Activated CD8-positive, alpha-beta memory T cell treated with anti-CD3 and anti-CD28 coated beads, Interleukin-2, amount 10 ng/mL, durations not matched to agents 7 days and 5 days (primary cell): ENCODE measurements at regions not wholly inside any gene's neighbourhood (a gene's known extent, or its start where the extent isn't known, plus 50 kb on each side); places are given as distances from the start of the nearest gene placed in this dataset.
A peak's percentile ranks its signal among the peaks of the same experiment; 100 is the strongest.

ENCODE experiments used
- ATAC-seq: fragments of 150-1000 bp; cut with Tn5 transposase; one replicate; pipeline ENCODE4 v1.10.0; 2021; ENCODE audit warnings: moderate library complexity
- CTCF ChIA-PET: fragments of 350-600 bp; sonication (Branson Sonifier 250); formaldehyde crosslinking; loops from one replicate; lab custom pipeline; 2021; ENCODE audit warnings: antibody characterized with exemption; lab: Charles Lee
- DNase-seq: peaks from one replicate; pipeline ENCODE4 v3.0.0-alpha.2; 2020
- H3K27ac Mint-ChIP-seq: one replicate; pipeline ENCODE4 v1.8.0; 2021; ENCODE audit warnings: mild to moderate bottlenecking, mixed read lengths
- H3K27me3 Mint-ChIP-seq: one replicate; pipeline ENCODE4 v1.8.0; 2021; ENCODE audit warnings: mixed read lengths
- H3K36me3 Mint-ChIP-seq: one replicate; pipeline ENCODE4 v1.8.0; 2021; ENCODE audit warnings: mild to moderate bottlenecking, mixed read lengths
- H3K4me1 Mint-ChIP-seq: one replicate; pipeline ENCODE4 v1.8.0; 2021; ENCODE audit warnings: mixed read lengths
- H3K4me3 Mint-ChIP-seq: one replicate; pipeline ENCODE4 v1.8.0; 2021; ENCODE audit warnings: mild to moderate bottlenecking, moderate library complexity, mixed read lengths
- H3K9me3 Mint-ChIP-seq: one replicate; pipeline ENCODE4 v1.8.0; 2022; ENCODE audit warnings: low read depth, mixed read lengths

GRCh38 chr22:26847816-26848215, 190.4 kb downstream of the MIAT start:
- Mint-ChIP-seq H3K27ac (no peak overlapping the region), H3K4me3 (no peak overlapping the region), H3K36me3 (no peaks in the 10 kb centered on the region), H3K9me3 (no peaks in the 10 kb centered on the region), H3K4me1 (peaks cover 19% of the 10 kb centered on the region), H3K27me3 (no peaks in the 10 kb centered on the region)
- CTCF ChIA-PET = interaction anchor here (1.0 kb wide), 1 partner anchor 11 kb away, joined by 3 read pairs; no protein-coding TSS in a partner anchor
- ATAC-seq = no peak
- peak; percentile 16 for DNase-seq

DNA sequence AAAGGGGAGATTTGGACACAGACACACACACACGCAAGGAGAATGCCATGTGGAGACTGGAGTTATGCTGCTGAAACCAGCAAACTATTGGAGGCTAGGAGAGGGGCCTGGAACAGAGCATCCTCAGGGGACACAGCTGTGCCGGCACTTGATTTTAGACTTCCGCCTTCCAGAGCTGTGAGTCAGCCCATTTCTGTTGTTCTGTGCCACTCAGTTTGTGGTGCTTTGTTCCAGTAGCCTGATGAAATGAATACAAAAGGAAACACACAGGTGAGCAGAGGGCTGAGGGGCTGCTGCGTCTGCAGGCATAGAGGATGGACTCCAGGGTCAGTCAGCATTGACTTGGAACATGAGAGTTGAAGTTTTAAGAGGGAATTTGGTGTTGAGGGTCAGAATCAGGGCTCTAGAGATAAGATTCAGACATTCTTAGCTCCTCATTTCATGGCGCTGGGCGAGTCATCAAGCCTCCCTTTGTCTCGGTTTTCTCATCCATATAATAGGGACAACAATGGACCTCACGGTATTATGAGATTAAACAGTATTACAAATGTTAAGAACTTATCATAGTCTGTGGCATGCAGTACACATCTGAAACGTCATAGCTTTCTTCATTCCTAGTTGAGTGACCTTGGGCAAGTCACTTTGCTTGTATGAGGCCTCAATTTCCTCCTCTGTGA, 191.0 kb downstream of the MIAT start:
- CTCF ChIA-PET = interaction anchor here (1.0 kb wide), 1 partner anchor 12 kb away, joined by 3 read pairs; no protein-coding TSS in a partner anchor
- DNase-seq (peak; percentile 23), ATAC-seq (no peak)
- no peaks in the 10 kb centered on the region for H3K36me3 Mint-ChIP-seq
- H3K9me3 Mint-ChIP-seq = no peaks in the 10 kb centered on the region
- no peaks in the 10 kb centered on the region for H3K27me3 Mint-ChIP-seq
- H3K4me3 Mint-ChIP-seq = no peak overlapping the region
- H3K27ac Mint-ChIP-seq = no peak overlapping the region
- peaks cover 19% of the 10 kb centered on the region for H3K4me1 Mint-ChIP-seq

DNA sequence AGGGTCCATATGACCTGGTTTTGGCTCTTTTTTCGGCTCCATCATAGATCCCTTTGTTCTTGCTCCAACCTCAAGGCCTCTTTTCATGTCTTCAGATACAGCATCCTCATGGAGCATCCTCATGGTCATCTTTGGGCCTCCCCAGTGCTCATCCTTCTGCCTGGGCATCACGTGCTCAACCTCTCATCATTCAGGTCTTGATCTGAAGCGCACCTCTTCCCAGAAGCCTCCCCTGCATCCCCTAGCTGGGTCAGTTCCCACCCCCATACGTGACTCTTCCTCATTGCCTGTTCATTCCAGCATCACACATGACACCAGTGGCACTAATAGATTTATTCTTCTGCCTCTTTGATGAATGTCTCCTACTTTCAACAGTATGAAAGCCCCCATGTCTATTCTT, 192.2 kb downstream of the MIAT start:
- H3K27ac Mint-ChIP-seq = no peak overlapping the region
- H3K4me1 Mint-ChIP-seq = peaks cover 19% of the 10 kb centered on the region
- no peak for ATAC-seq
- no peaks in the 10 kb centered on the region for H3K27me3 Mint-ChIP-seq
- H3K9me3 Mint-ChIP-seq = no peaks in the 10 kb centered on the region
- CTCF ChIA-PET = no interaction called here
- H3K4me3 Mint-ChIP-seq = no peak overlapping the region
- no peaks in the 10 kb centered on the region for H3K36me3 Mint-ChIP-seq
- DNase-seq = peak; percentile 16

- Mint-ChIP-seq H3K9me3 (no peaks in the 10 kb centered on the region), H3K27ac (no peak overlapping the region), H3K36me3 (no peaks in the 10 kb centered on the region), H3K4me3 (no peak overlapping the region), H3K27me3 (no peaks in the 10 kb centered on the region), H3K4me1 (peaks cover 14% of the 10 kb centered on the region)
- CTCF ChIA-PET = no interaction called here
- ATAC-seq (no peak), DNase-seq (peak; percentile 34)
These were observed 193.7 kb downstream of the MIAT start for GRCh38 chr22:26851125-26851524.

DNA sequence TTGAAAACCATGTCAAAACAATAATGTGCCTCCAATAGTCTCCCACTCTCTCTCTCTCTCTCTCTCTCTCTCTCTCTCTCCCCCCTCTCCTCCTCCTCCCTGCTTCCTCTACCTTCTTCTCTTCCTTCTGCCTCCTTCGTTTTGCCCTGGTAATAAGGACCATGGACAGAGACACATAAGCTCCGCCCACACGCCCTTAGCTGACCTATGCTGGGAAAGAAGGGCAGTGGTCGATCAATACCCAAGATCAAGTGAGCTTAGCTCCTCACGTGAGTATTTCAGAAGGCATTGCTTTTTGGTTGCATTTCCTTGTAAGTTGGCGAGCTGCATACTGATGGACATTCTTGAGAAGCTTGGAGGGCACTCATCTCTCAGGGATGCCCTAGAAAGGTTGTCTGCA, 194.8 kb downstream of the MIAT start:
- H3K27me3 Mint-ChIP-seq = no peaks in the 10 kb centered on the region
- no peak overlapping the region for H3K27ac Mint-ChIP-seq
- peaks cover 4% of the 10 kb centered on the region for H3K4me1 Mint-ChIP-seq
- H3K9me3 Mint-ChIP-seq = no peaks in the 10 kb centered on the region
- H3K4me3 Mint-ChIP-seq = no peak overlapping the region
- DNase-seq = peak; percentile 31
- no peaks in the 10 kb centered on the region for H3K36me3 Mint-ChIP-seq
- no peak for ATAC-seq
- CTCF ChIA-PET = no interaction called here

- Mint-ChIP-seq H3K36me3 (no peaks in the 10 kb centered on the region), H3K4me3 (no peak overlapping the region), H3K4me1 (no peaks in the 10 kb centered on the region), H3K27me3 (no peaks in the 10 kb centered on the region), H3K9me3 (no peaks in the 10 kb centered on the region), H3K27ac (no peak overlapping the region)
- DNase-seq (no peak), ATAC-seq (no peak)
- CTCF ChIA-PET = no interaction called here
These were observed 195.7 kb downstream of the MIAT start for GRCh38 chr22:26853071-26853470.

GRCh38 chr22:26853495-26853894, 196.1 kb downstream of the MIAT start:
- Mint-ChIP-seq H3K4me1 (no peaks in the 10 kb centered on the region), H3K4me3 (no peak overlapping the region), H3K36me3 (no peaks in the 10 kb centered on the region), H3K27ac (no peak overlapping the region), H3K9me3 (no peaks in the 10 kb centered on the region), H3K27me3 (no peaks in the 10 kb centered on the region)
- CTCF ChIA-PET = interaction anchor here (1.4 kb wide), 1 partner anchor 96 kb away, joined by 3 read pairs; no protein-coding TSS in a partner anchor
- ATAC-seq = no peak
- DNase-seq = no peak

GRCh38 chr22:26857169-26857568, 199.8 kb downstream of the MIAT start:
- CTCF ChIA-PET = no interaction called here
- H3K4me3 Mint-ChIP-seq = no peak overlapping the region
- H3K9me3 Mint-ChIP-seq = peaks cover 2% of the 10 kb centered on the region

DNA sequence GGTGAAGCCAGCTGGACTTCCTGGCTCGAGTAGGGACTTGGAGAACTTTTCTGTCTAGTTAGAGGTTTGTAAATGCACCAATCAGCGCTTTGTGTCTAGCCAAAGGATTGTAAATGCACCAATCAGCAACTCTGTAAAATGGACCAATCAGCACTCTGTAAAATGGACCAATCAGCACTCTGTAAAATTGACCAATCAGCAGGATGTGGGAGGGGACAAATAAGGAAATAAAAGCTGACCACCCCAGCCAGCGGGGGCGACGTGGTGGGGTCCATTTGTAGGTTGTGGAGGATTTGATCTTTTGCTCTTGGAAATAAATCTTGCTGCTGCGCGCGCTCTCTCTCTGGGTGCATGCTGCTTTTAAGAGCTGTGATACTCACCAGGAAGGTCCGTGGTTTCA, 202.9 kb downstream of the MIAT start:
- no peaks in the 10 kb centered on the region for H3K36me3 Mint-ChIP-seq
- CTCF ChIA-PET = no interaction called here
- no peak for ATAC-seq
- H3K4me3 Mint-ChIP-seq = no peak overlapping the region
- peaks cover 2% of the 10 kb centered on the region for H3K9me3 Mint-ChIP-seq
- H3K4me1 Mint-ChIP-seq = no peaks in the 10 kb centered on the region
- no peaks in the 10 kb centered on the region for H3K27me3 Mint-ChIP-seq
- DNase-seq = no peak
- H3K27ac Mint-ChIP-seq = no peak overlapping the region

More at GRCh38 chr22:26857169-26857568, 199.8 kb downstream of the MIAT start:
- no peak for DNase-seq
- Mint-ChIP-seq H3K27ac (no peak overlapping the region), H3K4me1 (no peaks in the 10 kb centered on the region), H3K36me3 (no peaks in the 10 kb centered on the region), H3K27me3 (no peaks in the 10 kb centered on the region)
- no peak for ATAC-seq

DNA sequence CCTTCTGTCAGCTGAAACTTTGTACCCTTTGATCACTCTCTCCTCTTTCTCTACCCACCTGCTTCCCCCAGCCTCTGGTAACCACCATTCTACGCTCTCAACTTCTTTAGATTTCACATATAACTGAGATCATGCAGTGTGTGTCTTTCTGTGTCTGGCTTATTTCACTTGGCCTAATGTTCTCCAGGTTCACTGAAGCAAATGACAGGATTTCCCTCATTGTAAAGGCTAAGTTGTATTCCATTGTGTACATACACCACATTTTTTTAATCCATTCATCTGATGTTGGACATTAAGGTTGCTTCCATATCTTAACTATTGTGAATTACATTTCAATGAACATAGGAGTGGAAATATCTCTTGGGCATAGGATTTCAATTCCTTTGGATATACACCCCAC, 207.6 kb downstream of the MIAT start:
- H3K27ac Mint-ChIP-seq = no peak overlapping the region
- H3K36me3 Mint-ChIP-seq = no peaks in the 10 kb centered on the region

DNA sequence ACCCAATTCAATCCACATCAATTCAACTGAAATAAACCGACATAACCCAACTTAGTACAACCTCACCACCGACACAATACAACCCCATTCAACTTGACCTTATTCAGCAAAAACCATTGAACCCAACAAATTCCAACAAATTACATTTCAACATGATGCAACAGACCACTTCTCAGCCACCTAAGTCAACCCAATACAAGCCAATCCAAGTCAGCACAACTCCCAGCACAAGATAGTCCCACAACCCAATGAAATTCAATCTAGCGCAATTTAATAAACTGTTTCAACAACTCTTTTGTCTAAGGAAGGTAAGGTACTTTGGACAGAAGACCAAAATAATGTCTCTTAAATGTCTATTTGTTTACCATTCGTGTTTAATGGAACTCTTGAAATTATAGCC, 226.0 kb downstream of the MIAT start:
- DNase-seq (no peak), ATAC-seq (no peak)
- H3K4me1 Mint-ChIP-seq = no peaks in the 10 kb centered on the region
- no peaks in the 10 kb centered on the region for H3K36me3 Mint-ChIP-seq
- no peaks in the 10 kb centered on the region for H3K9me3 Mint-ChIP-seq
- CTCF ChIA-PET = no interaction called here
- no peaks in the 10 kb centered on the region for H3K27me3 Mint-ChIP-seq
- no peak overlapping the region for H3K27ac Mint-ChIP-seq
- no peak overlapping the region for H3K4me3 Mint-ChIP-seq

More for the DNA sequence above, 207.6 kb downstream of the MIAT start:
- H3K4me3 Mint-ChIP-seq = no peak overlapping the region
- peaks cover 2% of the 10 kb centered on the region for H3K9me3 Mint-ChIP-seq
- CTCF ChIA-PET = interaction anchor here (0.6 kb wide), 1 partner anchor 10 kb away, joined by 4 read pairs; no protein-coding TSS in a partner anchor
- H3K27me3 Mint-ChIP-seq = no peaks in the 10 kb centered on the region
- ATAC-seq (no peak), DNase-seq (no peak)
- H3K4me1 Mint-ChIP-seq = no peaks in the 10 kb centered on the region

DNA sequence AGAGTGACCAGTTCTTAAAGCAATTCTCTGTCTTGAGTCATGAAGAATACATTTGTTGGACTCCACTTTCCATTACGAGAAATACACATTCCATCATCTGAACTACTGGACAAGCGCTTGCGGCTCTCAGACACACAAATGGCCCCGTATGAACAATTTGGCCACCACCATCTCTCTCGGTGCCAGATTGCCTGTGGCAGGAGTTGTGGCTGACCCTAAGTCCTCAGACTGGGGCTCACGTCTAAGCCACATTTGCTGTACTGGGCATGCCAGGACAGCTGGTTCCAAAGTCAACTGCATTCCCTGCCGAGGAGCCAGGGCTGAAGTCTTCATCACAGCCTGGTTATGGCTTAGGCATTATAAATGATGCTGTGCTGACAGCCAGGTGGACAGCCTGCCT, 227.5 kb downstream of the MIAT start:
- ATAC-seq = no peak
- Mint-ChIP-seq H3K27ac (no peak overlapping the region), H3K36me3 (no peaks in the 10 kb centered on the region), H3K4me1 (no peaks in the 10 kb centered on the region), H3K9me3 (no peaks in the 10 kb centered on the region), H3K27me3 (no peaks in the 10 kb centered on the region), H3K4me3 (no peak overlapping the region)
- no peak for DNase-seq
- CTCF ChIA-PET = no interaction called here

- CTCF ChIA-PET = no interaction called here
- no peak for DNase-seq
- no peak overlapping the region for H3K27ac Mint-ChIP-seq
- no peaks in the 10 kb centered on the region for H3K9me3 Mint-ChIP-seq
- H3K4me1 Mint-ChIP-seq = no peaks in the 10 kb centered on the region
- H3K27me3 Mint-ChIP-seq = no peaks in the 10 kb centered on the region
- no peak for ATAC-seq
- no peak overlapping the region for H3K4me3 Mint-ChIP-seq
- no peaks in the 10 kb centered on the region for H3K36me3 Mint-ChIP-seq
These were observed 228.3 kb downstream of the MIAT start for GRCh38 chr22:26885441-26886261.

DNA sequence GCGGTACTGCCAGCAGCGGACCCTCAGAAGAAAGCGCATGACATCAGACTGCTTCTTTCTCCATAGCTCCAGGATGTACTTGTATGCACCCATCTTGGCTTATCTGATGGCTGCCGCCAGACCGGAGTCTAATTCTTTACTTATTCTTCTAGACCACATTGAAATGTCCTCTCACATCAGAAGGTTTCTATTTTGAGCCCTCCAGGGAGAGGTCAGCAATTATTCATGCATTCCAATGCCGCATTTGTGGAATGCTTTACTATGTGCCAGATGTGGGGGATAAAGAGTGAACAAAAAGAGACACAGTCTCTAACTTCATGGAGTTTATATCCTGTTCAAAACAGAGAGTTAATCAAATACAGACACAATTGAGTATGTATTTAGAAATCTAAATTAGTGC, 230.1 kb downstream of the MIAT start:
- Mint-ChIP-seq H3K27ac (no peak overlapping the region), H3K9me3 (no peaks in the 10 kb centered on the region), H3K36me3 (no peaks in the 10 kb centered on the region), H3K4me3 (no peak overlapping the region), H3K4me1 (no peaks in the 10 kb centered on the region), H3K27me3 (peaks cover 1% of the 10 kb centered on the region)
- ATAC-seq (no peak), DNase-seq (no peak)
- CTCF ChIA-PET = no interaction called here
